Choroid plexus epithelial cell (primary cell): ENCODE measurements at regions not wholly inside any gene's neighbourhood (a gene's known extent, or its start where the extent isn't known, plus 50 kb on each side); places are given as distances from the start of the nearest gene placed in this dataset.

Experiments used
- DNase-seq: peaks from one replicate; pipeline ENCODE4 v3.0.0-alpha.2; 2010; ENCODE audit warnings: low read depth
- H3K4me3 ChIP-seq: 2 replicates; pipeline ENCODE4 v1.5.1; 2011; ENCODE audit warnings: low read depth, mild to moderate bottlenecking, control low read depth, low read length, moderate library complexity
- TF ChIP-seq, protein P1 (sequence below): conservative IDR thresholded peaks from 2 replicates; pipeline ENCODE4 v1.5.1; 2011; ENCODE audit warnings: low read depth, mild to moderate bottlenecking, control low read depth, inconsistent platforms, low read length, moderate library complexity

DNA sequence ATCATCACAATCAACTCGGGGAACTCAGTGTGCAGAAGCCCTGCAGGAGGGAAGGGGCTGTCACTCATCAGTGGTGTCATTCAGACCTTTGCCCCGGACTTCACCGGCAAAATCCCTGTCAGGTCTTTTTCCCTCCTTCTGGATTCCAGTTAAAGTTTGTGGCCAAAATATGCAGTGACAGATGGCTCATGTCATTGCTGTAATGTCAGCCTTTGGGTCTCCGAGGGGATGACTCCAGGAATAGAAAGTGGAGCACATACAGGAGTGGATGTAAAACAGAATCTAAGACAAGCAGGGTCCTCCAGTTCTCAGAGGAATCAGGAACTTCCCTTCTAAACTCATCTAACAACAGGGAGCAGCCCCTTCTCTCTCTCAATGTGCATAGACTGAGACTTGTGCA lies 130.3 kb upstream of the RASSF8 start:
- no peak for DNase-seq
- TF ChIP-seq, protein P1, sequence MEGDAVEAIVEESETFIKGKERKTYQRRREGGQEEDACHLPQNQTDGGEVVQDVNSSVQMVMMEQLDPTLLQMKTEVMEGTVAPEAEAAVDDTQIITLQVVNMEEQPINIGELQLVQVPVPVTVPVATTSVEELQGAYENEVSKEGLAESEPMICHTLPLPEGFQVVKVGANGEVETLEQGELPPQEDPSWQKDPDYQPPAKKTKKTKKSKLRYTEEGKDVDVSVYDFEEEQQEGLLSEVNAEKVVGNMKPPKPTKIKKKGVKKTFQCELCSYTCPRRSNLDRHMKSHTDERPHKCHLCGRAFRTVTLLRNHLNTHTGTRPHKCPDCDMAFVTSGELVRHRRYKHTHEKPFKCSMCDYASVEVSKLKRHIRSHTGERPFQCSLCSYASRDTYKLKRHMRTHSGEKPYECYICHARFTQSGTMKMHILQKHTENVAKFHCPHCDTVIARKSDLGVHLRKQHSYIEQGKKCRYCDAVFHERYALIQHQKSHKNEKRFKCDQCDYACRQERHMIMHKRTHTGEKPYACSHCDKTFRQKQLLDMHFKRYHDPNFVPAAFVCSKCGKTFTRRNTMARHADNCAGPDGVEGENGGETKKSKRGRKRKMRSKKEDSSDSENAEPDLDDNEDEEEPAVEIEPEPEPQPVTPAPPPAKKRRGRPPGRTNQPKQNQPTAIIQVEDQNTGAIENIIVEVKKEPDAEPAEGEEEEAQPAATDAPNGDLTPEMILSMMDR: no peak
- no peak overlapping the region for H3K4me3 ChIP-seq

DNA sequence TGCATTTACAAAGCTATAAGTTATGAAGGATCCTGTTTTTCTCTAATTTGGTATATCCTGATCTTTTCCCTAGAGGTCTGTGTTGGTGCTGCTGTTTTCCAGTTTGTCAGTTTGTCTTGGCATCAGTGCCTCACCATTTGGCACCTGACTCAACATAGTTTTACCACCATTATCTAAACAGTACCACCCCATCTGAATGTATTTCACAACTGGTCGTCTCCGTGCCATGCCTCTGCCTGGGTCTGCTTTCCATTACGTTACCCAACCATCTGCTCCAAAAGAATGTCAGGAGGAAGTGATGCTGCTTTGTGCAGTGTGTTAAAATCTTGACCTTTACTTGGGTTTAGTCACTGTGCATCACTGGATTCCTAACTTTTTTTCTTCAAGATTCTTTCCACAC lies 129.3 kb upstream of the RASSF8 start:
- TF ChIP-seq, protein P1: no peak
- no peak overlapping the region for H3K4me3 ChIP-seq
- DNase-seq: peak; percentile 98

DNA sequence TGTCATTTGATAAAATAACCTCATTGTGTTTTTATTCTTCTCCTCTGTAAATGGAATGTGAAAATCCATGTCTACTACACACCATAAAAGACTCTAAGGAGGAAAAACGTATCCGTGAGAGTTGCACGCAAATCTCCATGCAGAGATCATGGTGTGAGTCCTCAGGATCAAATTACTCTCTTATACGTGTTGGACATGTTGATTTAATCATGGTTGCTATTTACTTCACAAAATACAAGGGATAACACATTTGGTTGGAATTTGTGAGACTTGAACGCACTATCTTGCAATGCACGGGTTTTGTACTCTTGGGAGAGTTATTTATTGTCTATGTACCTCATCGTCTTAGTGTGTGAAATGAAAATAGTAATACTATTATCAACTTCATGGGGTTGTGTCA lies 128.0 kb upstream of the RASSF8 start:
- DNase-seq: peak; percentile 68
- TF ChIP-seq, protein P1: no peak
- H3K4me3 ChIP-seq: no peak overlapping the region

DNA sequence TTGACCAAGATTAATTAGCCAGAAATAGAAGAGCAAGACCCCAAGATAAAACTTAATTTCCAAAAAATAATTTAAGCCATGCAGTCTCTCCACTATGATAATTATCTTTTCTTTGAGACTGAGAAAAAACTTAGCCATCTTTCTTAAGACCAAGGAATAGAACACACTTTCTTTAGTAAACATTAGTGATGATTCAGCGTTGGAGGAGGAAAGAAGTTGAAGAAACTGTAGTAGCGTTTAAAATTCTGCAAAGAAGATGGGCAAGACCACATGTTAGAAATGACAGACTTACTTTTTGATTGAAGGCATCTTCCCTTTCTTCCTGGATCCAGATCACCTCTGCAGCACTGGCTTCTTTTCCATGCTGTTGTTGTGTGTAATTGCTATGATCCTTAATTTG lies 124.8 kb upstream of the RASSF8 start:
- TF ChIP-seq, protein P1: no peak
- H3K4me3 ChIP-seq: no peak overlapping the region
- peak; percentile 29 for DNase-seq

DNA sequence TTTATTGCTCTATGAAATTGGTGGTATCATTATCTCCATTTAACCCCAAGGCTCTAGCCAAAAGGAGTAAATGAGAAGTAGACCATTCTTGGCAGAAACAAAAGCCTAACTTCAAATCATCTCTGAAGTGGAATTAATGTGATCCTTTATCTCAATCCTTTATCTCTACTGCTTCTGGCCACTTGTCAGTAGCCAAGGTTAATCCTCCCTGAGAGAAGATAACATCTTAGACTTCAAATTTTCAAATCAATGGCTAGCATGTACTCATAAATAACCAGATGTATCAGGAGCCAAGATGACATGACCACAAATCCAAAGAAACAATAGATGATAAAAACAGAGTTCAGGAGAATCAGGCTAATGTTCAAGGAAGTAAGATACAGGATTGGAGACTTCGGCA lies 123.1 kb upstream of the RASSF8 start:
- TF ChIP-seq, protein P1: no peak
- DNase-seq: no peak
- no peak overlapping the region for H3K4me3 ChIP-seq

DNA sequence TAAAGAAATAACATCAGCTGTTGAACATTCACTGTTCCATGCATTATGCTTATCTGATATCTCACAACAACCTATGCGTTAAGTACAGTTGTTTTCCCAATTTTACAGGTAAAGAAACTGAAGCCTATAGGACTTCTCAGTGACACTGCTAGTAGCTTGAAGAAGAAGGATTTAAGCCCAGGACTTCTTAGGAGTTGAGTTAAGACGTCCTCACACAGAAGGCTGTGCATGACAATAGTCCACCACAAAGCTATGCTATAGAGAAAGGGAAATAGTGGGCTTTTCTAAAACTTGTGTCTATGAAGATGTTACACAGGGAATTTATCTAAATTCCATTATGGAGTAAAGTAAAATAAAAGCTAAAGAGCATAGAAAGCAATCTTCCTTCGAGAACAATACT lies 120.5 kb upstream of the RASSF8 start:
- TF ChIP-seq, protein P1: no peak
- no peak for DNase-seq
- H3K4me3 ChIP-seq: no peak overlapping the region

DNA sequence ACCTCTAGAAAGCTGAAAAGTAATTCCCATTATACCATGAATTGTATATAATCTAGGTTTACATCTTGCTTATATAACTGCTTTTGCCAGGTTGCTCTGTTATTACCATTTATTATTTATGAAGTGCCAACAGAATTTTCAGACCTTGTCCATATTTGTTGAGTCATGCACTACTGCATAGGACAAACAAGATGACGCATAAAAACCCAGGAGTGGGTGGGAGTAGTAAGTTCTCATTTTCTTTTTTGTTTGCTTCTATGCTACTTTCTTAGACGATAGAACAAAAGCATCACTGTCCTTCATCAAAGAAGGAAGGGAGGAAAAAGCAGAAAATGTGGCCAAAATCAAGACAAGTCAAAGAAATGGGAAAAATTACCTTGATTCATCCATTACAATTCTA lies 119.0 kb upstream of the RASSF8 start:
- peak; percentile 76 for DNase-seq
- no peak overlapping the region for H3K4me3 ChIP-seq
- TF ChIP-seq, protein P1: no peak
